ENCODE measurements at regions not wholly inside any gene's neighbourhood (a gene's known extent, or its start where the extent isn't known, plus 50 kb on each side); places are given as distances from the start of the nearest gene placed in this dataset.

- DNase-seq = no peak
These were observed 239.7 kb downstream of the PIK3R1 start for GRCh38 chr5:68455216-68455615.

GRCh38 chr5:68456756-68457217 is 241.2 kb downstream of the PIK3R1 start:
- no peak for DNase-seq

DNA sequence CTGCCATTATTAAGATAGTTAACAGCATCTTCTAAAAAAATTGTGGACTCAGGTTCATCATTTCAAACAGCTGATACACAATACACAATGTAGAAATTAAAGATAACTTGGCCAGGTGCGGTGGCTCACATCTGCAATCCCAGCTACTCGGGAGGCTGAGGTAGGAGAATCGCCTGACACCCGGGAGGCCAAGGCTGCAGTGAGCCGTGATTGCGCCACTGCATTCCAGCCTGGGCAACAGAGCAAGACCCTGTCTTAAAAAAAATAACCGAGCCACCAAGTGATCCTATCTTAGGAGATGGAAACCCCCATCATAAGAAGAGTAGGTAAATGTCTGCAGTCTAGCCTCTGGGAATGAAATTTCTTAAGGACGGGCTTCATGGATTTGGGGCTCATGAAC is 241.7 kb downstream of the PIK3R1 start:
- DNase-seq = no peak

DNA sequence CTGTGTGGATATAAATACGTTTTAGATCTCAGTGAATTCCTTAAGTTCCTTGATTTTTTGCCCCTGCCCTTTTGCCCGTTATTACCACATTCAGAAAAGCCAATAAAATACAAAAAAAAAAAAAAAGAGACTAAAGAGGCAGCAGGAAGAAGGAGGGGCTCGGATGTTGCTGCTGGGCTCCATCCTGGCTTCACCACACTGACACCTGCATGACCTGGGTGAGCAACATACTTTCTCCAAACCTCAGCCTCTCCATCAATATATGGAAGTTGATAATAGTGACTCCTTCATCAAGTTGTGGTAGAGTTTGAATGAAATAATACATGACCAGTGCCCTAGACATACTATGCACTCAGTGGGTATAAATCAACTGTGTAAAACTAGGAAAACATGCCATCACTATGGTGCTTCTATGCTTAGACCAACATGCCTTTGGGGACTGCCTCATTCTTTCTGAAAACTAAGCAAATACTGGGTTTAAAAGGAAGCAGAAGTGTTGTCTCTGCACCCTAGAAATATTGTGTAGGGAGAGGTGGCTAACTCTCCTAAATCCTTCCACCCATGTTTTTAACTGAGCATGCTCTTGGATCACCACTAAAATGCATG is 243.0 kb downstream of the PIK3R1 start:
- no peak for DNase-seq

GRCh38 chr5:68459093-68459809 is 243.7 kb downstream of the PIK3R1 start:
- DNase-seq = no peak

- DNase-seq = no peak
These were observed 244.2 kb downstream of the PIK3R1 start for GRCh38 chr5:68459810-68460139.

DNA sequence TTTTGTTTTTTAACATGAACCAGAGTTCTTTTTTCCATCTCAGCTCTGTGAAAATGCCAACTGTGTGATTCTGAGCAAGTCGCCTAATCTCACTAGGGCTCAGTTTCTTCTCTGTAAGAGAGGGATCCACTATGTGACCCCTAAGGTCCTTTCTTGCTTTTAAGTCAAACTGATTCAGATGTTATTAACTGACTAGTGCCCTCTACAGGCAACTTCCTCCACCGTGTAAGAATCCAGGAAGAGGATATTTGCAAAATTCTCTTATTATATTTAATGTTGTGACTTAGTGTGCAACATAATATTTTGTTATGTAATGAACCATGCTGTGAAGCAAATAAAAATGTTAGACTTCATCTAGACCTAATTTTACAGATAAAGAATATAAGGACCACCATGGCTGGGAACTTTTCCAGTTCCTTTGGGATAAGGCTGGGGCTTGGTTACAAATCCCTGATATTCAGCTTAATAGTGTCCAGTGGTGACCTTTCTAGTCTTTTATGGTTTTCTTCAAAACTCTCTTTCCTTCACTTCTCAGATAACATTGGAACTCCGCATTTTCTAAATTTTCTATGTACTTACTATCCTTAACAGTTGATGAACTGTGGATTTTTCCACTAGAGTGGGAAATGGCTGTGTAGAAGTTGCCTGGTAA is 244.7 kb downstream of the PIK3R1 start:
- DNase-seq = peak; percentile 25 to 41

GRCh38 chr5:68463606-68464005 is 248.1 kb downstream of the PIK3R1 start:
- DNase-seq = no peak

DNA sequence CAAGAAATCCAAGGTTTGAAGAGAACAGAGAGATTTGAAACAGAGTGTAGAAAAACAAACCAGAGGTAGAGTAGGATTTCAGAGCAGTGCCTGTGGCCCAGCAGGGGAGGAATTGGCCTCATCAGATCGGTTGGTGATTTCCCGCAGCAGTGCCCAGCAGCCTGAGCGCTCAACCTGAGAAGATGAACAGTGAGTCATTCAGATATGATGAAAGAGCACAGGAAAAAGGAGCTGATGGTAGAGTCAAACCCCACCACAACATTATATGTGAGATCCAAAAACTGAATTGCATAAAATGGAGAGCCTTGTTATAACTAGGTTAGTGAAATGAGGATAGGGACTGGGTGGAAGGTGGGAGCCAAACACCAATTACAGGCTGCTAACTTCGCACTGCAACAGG is 248.9 kb downstream of the PIK3R1 start:
- DNase-seq = peak; percentile 28 to 40

- peak in 1 of 2 donors; percentile 21 for DNase-seq
These were observed 249.6 kb downstream of the PIK3R1 start for GRCh38 chr5:68465133-68465532.

GRCh38 chr5:68465934-68466551 is 250.5 kb downstream of the PIK3R1 start:
- no peak for DNase-seq

GRCh38 chr5:68467208-68467607 is 251.7 kb downstream of the PIK3R1 start:
- no peak for DNase-seq

GRCh38 chr5:68467794-68468193 is 252.2 kb downstream of the PIK3R1 start:
- no peak for DNase-seq

GRCh38 chr5:68468322-68468721 is 252.8 kb downstream of the PIK3R1 start:
- no peak for DNase-seq

GRCh38 chr5:68475476-68475983 is 260.0 kb downstream of the PIK3R1 start:
- DNase-seq = no peak

DNA sequence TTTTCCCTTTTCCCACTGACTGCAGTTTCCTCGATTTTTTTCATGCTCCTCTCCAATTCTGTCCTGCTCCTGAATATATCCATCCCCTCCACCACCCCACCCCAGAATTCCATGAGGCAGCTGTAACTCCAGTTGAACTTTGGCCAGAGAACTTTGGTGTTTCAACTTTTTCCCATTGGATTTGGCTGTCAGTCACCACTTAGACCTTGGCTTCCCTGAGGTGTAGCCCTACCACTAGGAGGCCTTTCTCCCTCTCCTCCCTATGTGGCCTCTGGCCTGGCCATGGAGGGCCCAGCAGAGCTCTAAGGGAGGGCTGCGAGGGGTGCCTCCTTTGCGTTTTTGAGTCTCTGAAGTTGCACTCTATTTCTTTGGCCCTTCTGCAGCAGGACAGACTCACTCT is 261.3 kb downstream of the PIK3R1 start:
- DNase-seq = no peak

GRCh38 chr5:68478301-68479095 is 262.9 kb downstream of the PIK3R1 start:
- DNase-seq = no peak

GRCh38 chr5:68479524-68479923 is 264.0 kb downstream of the PIK3R1 start:
- no peak for DNase-seq

DNA sequence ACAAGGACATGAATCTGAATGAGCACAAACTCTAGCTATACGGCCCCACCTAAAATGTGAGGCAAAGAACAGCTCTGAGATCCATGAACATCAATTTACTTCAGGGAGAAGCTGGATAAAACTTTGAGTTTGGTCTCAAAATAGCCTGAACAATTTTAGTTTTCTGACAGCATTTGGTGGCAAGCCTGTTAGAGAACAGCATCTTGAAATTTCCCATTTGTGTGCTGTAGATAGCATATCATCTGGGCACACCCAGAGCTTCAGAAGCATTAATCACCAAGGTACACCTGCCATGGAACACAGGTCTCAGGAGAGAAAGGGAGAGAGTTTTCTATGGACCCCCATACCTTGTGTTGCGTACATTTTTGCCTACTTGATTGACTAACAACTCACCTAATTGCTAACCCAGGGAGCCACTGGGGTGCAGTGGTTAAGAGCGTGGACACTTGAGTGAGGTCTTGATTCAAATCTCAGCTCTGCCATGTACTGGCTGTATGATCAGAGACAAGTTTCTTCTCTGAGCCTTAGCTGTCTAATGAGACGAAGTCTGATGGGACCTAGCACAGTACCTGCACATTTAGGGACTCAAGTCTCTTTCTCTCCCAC is 264.9 kb downstream of the PIK3R1 start:
- no peak for DNase-seq

- no peak for DNase-seq
These were observed 266.6 kb downstream of the PIK3R1 start for GRCh38 chr5:68482199-68482598.

DNA sequence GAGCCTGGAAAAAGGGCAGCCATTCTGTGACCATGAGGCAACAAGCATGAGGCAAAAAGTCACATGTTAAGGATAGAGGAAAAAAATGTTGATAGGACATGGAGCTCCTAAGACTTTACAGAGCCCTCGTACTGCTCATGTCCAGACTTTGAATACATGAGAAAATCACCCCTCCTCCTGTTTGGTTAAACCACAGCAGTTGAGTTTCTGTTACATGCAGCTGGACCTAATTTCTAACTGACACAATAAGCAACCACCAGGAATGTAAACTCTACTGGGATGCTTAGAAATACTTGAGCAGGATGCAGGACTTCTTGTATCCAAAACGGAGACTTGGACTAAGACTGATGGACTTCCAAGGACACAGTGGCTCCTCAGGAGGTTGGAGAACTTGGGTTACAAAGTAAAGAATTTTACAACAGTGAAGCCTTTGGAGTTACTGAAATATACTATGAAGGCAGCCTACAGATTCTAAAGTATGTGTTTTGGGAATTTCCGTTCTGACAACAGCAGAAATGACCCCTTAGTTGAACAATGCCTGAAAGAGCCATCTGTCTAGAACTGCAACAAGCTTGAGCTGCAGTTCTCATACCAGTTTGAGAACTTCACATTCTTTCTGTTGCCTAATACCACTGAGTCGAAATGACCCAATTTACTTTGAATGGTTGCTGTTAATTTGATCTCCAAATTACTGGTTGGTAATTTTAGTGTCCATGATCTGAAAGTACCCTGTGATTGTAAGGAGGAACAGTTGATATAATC is 268.9 kb downstream of the PIK3R1 start:
- no peak for DNase-seq

DNA sequence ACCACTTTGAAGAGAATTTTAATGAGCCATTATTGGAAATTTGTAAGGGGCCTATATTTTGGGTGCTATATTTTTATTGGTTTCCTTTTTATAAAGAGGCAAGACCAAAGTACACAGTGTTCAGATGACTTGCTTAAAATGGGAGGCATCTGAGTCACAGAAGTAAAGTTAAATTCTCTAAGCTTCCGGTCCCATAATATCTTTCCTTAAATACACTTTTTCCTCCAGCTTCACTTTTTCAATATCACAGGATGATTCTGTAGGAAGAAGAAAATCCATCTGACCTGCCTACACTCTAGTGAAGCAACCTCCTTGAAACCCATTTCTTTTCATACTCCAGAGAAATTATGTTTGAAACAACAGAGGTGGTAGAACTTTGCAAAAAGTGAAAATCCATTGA is 274.0 kb downstream of the PIK3R1 start:
- no peak for DNase-seq
